SU-DHL-6 (cell line): ENCODE measurements at regions not wholly inside any gene's neighbourhood (a gene's known extent, or its start where the extent isn't known, plus 50 kb on each side); places are given as distances from the start of the nearest gene placed in this dataset.

Source experiments
- H2AFZ ChIP-seq: fragments of 200-600 bp; sonication (generic); 2 replicates; pipeline ENCODE4 v1.6.1; 2014; ENCODE audit warnings: low read depth, mild to moderate bottlenecking, moderate library complexity, mixed read lengths, antibody characterized with exemption, low read length; ENCODE audit not compliant: severe bottlenecking
- H3F3A ChIP-seq: fragments of 200-600 bp; shearing (Covaris generic); 2 replicates; pipeline ENCODE4 v1.6.0; 2016; ENCODE audit warnings: antibody characterized with exemption, mild to moderate bottlenecking; ENCODE audit not compliant: insufficient read depth
- H3K27ac ChIP-seq: fragments of 200-600 bp; sonication (generic); 2 replicates; pipeline ENCODE4 v1.5.1; 2016; ENCODE audit warnings: low read depth, mild to moderate bottlenecking, low read length, moderate library complexity, mixed read lengths
- H3K27me3 ChIP-seq: fragments of 200-600 bp; sonication (generic), shearing (Covaris generic); 2 replicates; pipeline ENCODE4 v1.6.0; 2014; ENCODE audit warnings: mild to moderate bottlenecking, low read length
- H3K36me3 ChIP-seq: fragments of 200-600 bp; sonication (generic); 2 replicates; pipeline ENCODE4 v1.6.1; 2014; ENCODE audit warnings: mild to moderate bottlenecking, low read length, mixed read lengths
- H3K4me2 ChIP-seq: fragments of 300-600, 200-600 bp; shearing (Covaris generic), sonication (generic); 2 replicates; pipeline ENCODE4 v1.6.0; 2014; ENCODE audit warnings: low read length, low read depth, mild to moderate bottlenecking; ENCODE audit not compliant: poor library complexity, severe bottlenecking
- H3K4me3 ChIP-seq: fragments of 200-600 bp; sonication (generic); 2 replicates; pipeline ENCODE4 v1.5.1; 2014; ENCODE audit warnings: antibody characterized with exemption, low read length, mild to moderate bottlenecking, mixed read lengths; ENCODE audit not compliant: insufficient read depth, poor library complexity, severe bottlenecking
- H3K79me2 ChIP-seq: fragments of 200-600 bp; sonication (generic); 2 replicates; pipeline ENCODE4 v1.6.1; 2014; ENCODE audit warnings: mild to moderate bottlenecking, low read length, moderate library complexity; ENCODE audit not compliant: insufficient read depth
- H3K9ac ChIP-seq: fragments of 200-600 bp; sonication (generic); 2 replicates; pipeline ENCODE4 v1.7.0; 2014; ENCODE audit warnings: mild to moderate bottlenecking, low read length
- H3K9me2 ChIP-seq: fragments of 200-600 bp; sonication (generic); replicated peaks from 2 replicates; pipeline ENCODE4 v1.6.1; 2014; ENCODE audit warnings: low read length; ENCODE audit not compliant: insufficient read depth
- H3K9me3 ChIP-seq: fragments of 200-600 bp; sonication (generic); 2 replicates; pipeline ENCODE4 v1.6.1; 2014; ENCODE audit warnings: low read length, mixed read lengths; ENCODE audit not compliant: insufficient read depth
- H4K20me1 ChIP-seq: fragments of 200-600 bp; sonication (generic); 2 replicates; pipeline ENCODE4 v1.6.1; 2014; ENCODE audit warnings: low read depth, mild to moderate bottlenecking, antibody characterized with exemption, low read length, moderate library complexity, mixed read lengths
- CTCF ChIP-seq: fragments of 200-600 bp; sonication (generic); IDR thresholded peaks from one replicate; pipeline ENCODE4 v1.5.1; 2017; ENCODE audit warnings: antibody characterized with exemption, mild to moderate bottlenecking, low read length, moderate library complexity; ENCODE audit not compliant: insufficient read depth, poor library complexity, severe bottlenecking
- EZH2phosphoT487 ChIP-seq: fragments of 200-600 bp; sonication (generic), shearing (Covaris generic); conservative IDR thresholded peaks from 2 replicates; pipeline ENCODE4 v1.6.1; 2018; ENCODE audit warnings: mild to moderate bottlenecking, antibody characterized with exemption, low read length, moderate library complexity, mixed read lengths

- no peaks in the 10 kb centered on the region for H4K20me1 ChIP-seq
- no peaks in the 10 kb centered on the region for H3F3A ChIP-seq
- TF ChIP-seq CTCF (no peak), EZH2phosphoT487 (no peak)
- H3K9me3 ChIP-seq, result no peaks in the 10 kb centered on the region
- H2AFZ ChIP-seq, result no peak overlapping the region
- H3K27ac ChIP-seq, result no peak overlapping the region
- no peaks in the 10 kb centered on the region for H3K36me3 ChIP-seq
- H3K27me3 ChIP-seq, result no peaks in the 10 kb centered on the region
- no peaks in the 10 kb centered on the region for H3K9me2 ChIP-seq
- no peak overlapping the region for H3K4me2 ChIP-seq
- no peaks in the 10 kb centered on the region for H3K79me2 ChIP-seq
- no peak overlapping the region for H3K4me3 ChIP-seq
- no peak overlapping the region for H3K9ac ChIP-seq
These were observed 505.1 kb upstream of the SYT1 start for GRCh38 chr12:78359520-78359919.

- H3K4me3 ChIP-seq, result no peak overlapping the region
These were observed 502.9 kb upstream of the SYT1 start for GRCh38 chr12:78361683-78362082.

GRCh38 chr12:78371284-78371683, 493.3 kb upstream of the SYT1 start:
- H3K79me2 ChIP-seq, result no peaks in the 10 kb centered on the region
- H4K20me1 ChIP-seq, result no peaks in the 10 kb centered on the region
- no peak overlapping the region for H3K27ac ChIP-seq
- H3K9me3 ChIP-seq, result no peaks in the 10 kb centered on the region
- no peak overlapping the region for H2AFZ ChIP-seq
- H3F3A ChIP-seq, result no peaks in the 10 kb centered on the region
- TF ChIP-seq CTCF (no peak), EZH2phosphoT487 (no peak)
- H3K9me2 ChIP-seq, result no peaks in the 10 kb centered on the region
- H3K36me3 ChIP-seq, result no peaks in the 10 kb centered on the region
- no peak overlapping the region for H3K4me2 ChIP-seq
- H3K4me3 ChIP-seq, result no peak overlapping the region
- H3K27me3 ChIP-seq, result no peaks in the 10 kb centered on the region
- H3K9ac ChIP-seq, result no peak overlapping the region

More at GRCh38 chr12:78361683-78362082, 502.9 kb upstream of the SYT1 start:
- no peak overlapping the region for H3K27ac ChIP-seq
- no peak overlapping the region for H2AFZ ChIP-seq
- no peaks in the 10 kb centered on the region for H3F3A ChIP-seq
- H3K27me3 ChIP-seq, result no peaks in the 10 kb centered on the region
- H3K9me3 ChIP-seq, result no peaks in the 10 kb centered on the region
- H3K9ac ChIP-seq, result no peak overlapping the region
- no peak overlapping the region for H3K4me2 ChIP-seq
- H3K9me2 ChIP-seq, result no peaks in the 10 kb centered on the region
- H3K36me3 ChIP-seq, result no peaks in the 10 kb centered on the region
- H4K20me1 ChIP-seq, result no peaks in the 10 kb centered on the region
- TF ChIP-seq EZH2phosphoT487, result no peak
- TF ChIP-seq CTCF, result no peak
- no peaks in the 10 kb centered on the region for H3K79me2 ChIP-seq
